ENCODE measurements at regions not wholly inside any gene's neighbourhood (a gene's known extent, or its start where the extent isn't known, plus 50 kb on each side); places are given as distances from the start of the nearest gene placed in this dataset.

DNA sequence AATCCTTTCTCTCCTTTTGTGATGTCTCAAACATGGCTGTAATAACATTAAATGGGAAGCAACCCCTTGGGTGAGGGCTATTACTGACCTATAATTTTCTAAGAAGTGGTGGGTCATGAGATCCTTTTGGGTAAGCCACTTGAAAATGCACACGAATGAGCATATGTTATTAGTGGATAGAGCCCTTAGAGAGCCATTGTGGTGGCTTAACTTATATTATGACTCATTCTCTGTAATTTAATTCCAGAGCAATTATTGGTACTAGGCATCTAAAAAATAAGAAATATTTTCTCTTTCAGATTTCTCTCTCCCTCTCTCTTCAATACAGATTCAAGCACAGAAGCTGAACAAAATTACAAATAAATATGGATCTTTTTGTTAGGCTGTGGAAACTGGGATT, 1177.4 kb upstream of the PHF14 start (continued):
- no peak for TF ChIP-seq GLIS2 (tag by site-specific recombination; IDR thresholded peaks at IDR 0.05)
- TF ChIP-seq ZNF433 (tag by site-specific recombination; IDR thresholded peaks at IDR 0.05; ENCODE audit: low read depth), result no peak
- TF ChIP-seq TRIM28 (IDR thresholded peaks at IDR 0.05; ENCODE audit: borderline replicate concordance, low read length), result no peak
- TF ChIP-seq ZNF394 (tag by site-specific recombination; IDR thresholded peaks at IDR 0.05; ENCODE audit: borderline replicate concordance), result no peak

DNA sequence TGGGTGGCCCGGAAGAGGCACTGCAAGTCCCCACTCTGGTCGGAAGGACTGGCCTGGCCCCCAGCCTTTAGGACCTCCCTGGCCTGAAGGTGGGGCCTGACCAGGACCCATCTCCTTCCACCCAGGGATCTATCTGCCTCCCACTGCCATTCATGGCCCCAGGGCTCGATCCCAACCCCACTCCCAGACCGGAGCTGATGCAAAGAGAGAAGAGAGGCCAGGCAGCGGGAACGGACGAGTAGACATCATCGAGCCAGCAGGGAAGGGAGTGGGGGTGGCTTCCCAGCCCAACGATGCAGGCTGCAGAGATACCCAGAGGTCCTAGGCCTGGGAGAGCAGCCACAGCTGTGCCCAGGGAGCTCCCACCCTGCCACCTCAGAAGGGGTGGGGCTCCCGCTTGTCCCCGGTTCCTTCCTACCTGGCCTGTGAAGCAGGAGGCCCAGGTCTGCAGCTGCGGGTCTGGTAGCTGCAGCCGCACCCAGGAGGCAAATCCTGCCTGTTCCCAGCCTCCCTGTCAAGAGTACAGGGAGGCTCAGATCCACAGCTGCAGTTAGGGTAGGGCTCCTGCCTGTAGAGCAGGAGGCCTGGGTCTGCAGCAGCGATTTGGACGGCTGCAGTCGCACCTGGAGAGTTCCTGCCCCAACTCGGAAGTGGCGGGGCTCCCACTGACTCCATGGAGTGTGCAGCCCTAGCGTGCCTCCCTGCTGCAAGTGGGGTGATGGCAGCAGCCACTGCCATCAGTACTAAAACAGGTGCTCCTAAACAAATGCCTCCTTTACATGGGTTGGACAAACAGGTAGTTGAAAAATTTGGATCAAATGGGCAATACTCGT, 1151.0 kb upstream of the PHF14 start:
- Histone ChIP-seq H3K9me3 (ENCODE audit: control insufficient read depth, insufficient read depth, low read depth, low read length) (no peaks in the 10 kb centered on the region), H3K4me3 (ENCODE audit: low read depth, low read length) (no peak overlapping the region), H3K4me1 (ENCODE audit: control insufficient read depth, insufficient read depth, low read length) (no peaks in the 10 kb centered on the region), H3K27ac (ENCODE audit: extremely low read depth, low read depth, low read length) (no peak overlapping the region), H3K36me3 (ENCODE audit: control insufficient read depth in 2 of 2, insufficient read depth in 1 of 2, low read length in 2 of 2) (no peaks in the 10 kb centered on the region)
- POLR2A ChIA-PET, result no interaction called here
- TF ChIP-seq PRDM1 (tag by site-specific recombination; IDR thresholded peaks at IDR 0.05), result no peak
- TF ChIP-seq, protein P1, sequence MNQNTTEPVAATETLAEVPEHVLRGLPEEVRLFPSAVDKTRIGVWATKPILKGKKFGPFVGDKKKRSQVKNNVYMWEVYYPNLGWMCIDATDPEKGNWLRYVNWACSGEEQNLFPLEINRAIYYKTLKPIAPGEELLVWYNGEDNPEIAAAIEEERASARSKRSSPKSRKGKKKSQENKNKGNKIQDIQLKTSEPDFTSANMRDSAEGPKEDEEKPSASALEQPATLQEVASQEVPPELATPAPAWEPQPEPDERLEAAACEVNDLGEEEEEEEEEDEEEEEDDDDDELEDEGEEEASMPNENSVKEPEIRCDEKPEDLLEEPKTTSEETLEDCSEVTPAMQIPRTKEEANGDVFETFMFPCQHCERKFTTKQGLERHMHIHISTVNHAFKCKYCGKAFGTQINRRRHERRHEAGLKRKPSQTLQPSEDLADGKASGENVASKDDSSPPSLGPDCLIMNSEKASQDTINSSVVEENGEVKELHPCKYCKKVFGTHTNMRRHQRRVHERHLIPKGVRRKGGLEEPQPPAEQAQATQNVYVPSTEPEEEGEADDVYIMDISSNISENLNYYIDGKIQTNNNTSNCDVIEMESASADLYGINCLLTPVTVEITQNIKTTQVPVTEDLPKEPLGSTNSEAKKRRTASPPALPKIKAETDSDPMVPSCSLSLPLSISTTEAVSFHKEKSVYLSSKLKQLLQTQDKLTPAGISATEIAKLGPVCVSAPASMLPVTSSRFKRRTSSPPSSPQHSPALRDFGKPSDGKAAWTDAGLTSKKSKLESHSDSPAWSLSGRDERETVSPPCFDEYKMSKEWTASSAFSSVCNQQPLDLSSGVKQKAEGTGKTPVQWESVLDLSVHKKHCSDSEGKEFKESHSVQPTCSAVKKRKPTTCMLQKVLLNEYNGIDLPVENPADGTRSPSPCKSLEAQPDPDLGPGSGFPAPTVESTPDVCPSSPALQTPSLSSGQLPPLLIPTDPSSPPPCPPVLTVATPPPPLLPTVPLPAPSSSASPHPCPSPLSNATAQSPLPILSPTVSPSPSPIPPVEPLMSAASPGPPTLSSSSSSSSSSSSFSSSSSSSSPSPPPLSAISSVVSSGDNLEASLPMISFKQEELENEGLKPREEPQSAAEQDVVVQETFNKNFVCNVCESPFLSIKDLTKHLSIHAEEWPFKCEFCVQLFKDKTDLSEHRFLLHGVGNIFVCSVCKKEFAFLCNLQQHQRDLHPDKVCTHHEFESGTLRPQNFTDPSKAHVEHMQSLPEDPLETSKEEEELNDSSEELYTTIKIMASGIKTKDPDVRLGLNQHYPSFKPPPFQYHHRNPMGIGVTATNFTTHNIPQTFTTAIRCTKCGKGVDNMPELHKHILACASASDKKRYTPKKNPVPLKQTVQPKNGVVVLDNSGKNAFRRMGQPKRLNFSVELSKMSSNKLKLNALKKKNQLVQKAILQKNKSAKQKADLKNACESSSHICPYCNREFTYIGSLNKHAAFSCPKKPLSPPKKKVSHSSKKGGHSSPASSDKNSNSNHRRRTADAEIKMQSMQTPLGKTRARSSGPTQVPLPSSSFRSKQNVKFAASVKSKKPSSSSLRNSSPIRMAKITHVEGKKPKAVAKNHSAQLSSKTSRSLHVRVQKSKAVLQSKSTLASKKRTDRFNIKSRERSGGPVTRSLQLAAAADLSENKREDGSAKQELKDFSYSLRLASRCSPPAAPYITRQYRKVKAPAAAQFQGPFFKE (tag by site-specific recombination; IDR thresholded peaks at IDR 0.05; ENCODE audit: borderline replicate concordance), result no peak
- TF ChIP-seq, protein P2, sequence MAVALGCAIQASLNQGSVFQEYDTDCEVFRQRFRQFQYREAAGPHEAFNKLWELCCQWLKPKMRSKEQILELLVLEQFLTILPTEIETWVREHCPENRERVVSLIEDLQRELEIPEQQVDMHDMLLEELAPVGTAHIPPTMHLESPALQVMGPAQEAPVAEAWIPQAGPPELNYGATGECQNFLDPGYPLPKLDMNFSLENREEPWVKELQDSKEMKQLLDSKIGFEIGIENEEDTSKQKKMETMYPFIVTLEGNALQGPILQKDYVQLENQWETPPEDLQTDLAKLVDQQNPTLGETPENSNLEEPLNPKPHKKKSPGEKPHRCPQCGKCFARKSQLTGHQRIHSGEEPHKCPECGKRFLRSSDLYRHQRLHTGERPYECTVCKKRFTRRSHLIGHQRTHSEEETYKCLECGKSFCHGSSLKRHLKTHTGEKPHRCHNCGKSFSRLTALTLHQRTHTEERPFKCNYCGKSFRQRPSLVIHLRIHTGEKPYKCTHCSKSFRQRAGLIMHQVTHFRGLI (tag by site-specific recombination; IDR thresholded peaks at IDR 0.05), result no peak
- no peak for TF ChIP-seq ZNF629 (tag by site-specific recombination; IDR thresholded peaks at IDR 0.05)
- TF ChIP-seq YY1 (tag by site-specific recombination; IDR thresholded peaks at IDR 0.05), result no peak
- no peak for TF ChIP-seq ZFP41 (tag by site-specific recombination; IDR thresholded peaks at IDR 0.05; ENCODE audit: borderline replicate concordance)
- TF ChIP-seq ZXDB (tag by site-specific recombination; IDR thresholded peaks at IDR 0.05), result no peak
- TF ChIP-seq, protein P3, sequence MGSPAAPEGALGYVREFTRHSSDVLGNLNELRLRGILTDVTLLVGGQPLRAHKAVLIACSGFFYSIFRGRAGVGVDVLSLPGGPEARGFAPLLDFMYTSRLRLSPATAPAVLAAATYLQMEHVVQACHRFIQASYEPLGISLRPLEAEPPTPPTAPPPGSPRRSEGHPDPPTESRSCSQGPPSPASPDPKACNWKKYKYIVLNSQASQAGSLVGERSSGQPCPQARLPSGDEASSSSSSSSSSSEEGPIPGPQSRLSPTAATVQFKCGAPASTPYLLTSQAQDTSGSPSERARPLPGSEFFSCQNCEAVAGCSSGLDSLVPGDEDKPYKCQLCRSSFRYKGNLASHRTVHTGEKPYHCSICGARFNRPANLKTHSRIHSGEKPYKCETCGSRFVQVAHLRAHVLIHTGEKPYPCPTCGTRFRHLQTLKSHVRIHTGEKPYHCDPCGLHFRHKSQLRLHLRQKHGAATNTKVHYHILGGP (tag by site-specific recombination; IDR thresholded peaks at IDR 0.05), result no peak
- TF ChIP-seq, protein P4, sequence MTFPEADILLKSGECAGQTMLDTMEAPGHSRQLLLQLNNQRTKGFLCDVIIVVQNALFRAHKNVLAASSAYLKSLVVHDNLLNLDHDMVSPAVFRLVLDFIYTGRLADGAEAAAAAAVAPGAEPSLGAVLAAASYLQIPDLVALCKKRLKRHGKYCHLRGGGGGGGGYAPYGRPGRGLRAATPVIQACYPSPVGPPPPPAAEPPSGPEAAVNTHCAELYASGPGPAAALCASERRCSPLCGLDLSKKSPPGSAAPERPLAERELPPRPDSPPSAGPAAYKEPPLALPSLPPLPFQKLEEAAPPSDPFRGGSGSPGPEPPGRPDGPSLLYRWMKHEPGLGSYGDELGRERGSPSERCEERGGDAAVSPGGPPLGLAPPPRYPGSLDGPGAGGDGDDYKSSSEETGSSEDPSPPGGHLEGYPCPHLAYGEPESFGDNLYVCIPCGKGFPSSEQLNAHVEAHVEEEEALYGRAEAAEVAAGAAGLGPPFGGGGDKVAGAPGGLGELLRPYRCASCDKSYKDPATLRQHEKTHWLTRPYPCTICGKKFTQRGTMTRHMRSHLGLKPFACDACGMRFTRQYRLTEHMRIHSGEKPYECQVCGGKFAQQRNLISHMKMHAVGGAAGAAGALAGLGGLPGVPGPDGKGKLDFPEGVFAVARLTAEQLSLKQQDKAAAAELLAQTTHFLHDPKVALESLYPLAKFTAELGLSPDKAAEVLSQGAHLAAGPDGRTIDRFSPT (tag by site-specific recombination; IDR thresholded peaks at IDR 0.05), result no peak
- no peak for TF ChIP-seq ZNF404 (tag by site-specific recombination; IDR thresholded peaks at IDR 0.05)
- TF ChIP-seq ZNF510 (tag by site-specific recombination; IDR thresholded peaks at IDR 0.05; ENCODE audit: insufficient replicate concordance), result no peak
- no peak for TF ChIP-seq ZNF324 (tag by site-specific recombination; IDR thresholded peaks at IDR 0.05)
- TF ChIP-seq ZBTB1 (tag by site-specific recombination; IDR thresholded peaks at IDR 0.05), result no peak
- TF ChIP-seq, protein P5, sequence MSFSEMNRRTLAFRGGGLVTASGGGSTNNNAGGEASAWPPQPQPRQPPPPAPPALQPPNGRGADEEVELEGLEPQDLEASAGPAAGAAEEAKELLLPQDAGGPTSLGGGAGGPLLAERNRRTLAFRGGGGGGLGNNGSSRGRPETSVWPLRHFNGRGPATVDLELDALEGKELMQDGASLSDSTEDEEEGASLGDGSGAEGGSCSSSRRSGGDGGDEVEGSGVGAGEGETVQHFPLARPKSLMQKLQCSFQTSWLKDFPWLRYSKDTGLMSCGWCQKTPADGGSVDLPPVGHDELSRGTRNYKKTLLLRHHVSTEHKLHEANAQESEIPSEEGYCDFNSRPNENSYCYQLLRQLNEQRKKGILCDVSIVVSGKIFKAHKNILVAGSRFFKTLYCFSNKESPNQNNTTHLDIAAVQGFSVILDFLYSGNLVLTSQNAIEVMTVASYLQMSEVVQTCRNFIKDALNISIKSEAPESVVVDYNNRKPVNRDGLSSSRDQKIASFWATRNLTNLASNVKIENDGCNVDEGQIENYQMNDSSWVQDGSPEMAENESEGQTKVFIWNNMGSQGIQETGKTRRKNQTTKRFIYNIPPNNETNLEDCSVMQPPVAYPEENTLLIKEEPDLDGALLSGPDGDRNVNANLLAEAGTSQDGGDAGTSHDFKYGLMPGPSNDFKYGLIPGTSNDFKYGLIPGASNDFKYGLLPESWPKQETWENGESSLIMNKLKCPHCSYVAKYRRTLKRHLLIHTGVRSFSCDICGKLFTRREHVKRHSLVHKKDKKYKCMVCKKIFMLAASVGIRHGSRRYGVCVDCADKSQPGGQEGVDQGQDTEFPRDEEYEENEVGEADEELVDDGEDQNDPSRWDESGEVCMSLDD (tag by site-specific recombination; IDR thresholded peaks at IDR 0.05), result no peak
- CTCF ChIA-PET, result no interaction called here

Data from HEK293 (cell line).